HG02571 (cell line): ENCODE measurements at regions not wholly inside any gene's neighbourhood (a gene's known extent, or its start where the extent isn't known, plus 50 kb on each side); places are given as distances from the start of the nearest gene placed in this dataset.
"Not testable (repeated sequence)": the region's sequence is repeated elsewhere in the genome, so short reads cannot be mapped to it uniquely, and the experiment has no call there.

ENCODE experiments used
- ATAC-seq: cut with Tn5 transposase; IDR thresholded peaks from one replicate; pipeline ENCODE4 v1.9.1; 2021; ENCODE audit warnings: mild to moderate bottlenecking, moderate library complexity; ENCODE audit not compliant: unreplicated experiment

GRCh38 chr22:46039535-46039934, 62.6 kb upstream of the WNT7B start:
- no peak for ATAC-seq

GRCh38 chr22:46040471-46041465, 63.8 kb upstream of the WNT7B start:
- no peak for ATAC-seq

- ATAC-seq = no peak
Observed at GRCh38 chr22:46041642-46042041, 64.7 kb upstream of the WNT7B start.

GRCh38 chr22:46042786-46043185, 65.8 kb upstream of the WNT7B start:
- no peak for ATAC-seq

- ATAC-seq = no peak
Observed at GRCh38 chr22:46043339-46043738, 66.4 kb upstream of the WNT7B start.

- no peak for ATAC-seq
Observed at GRCh38 chr22:46043816-46044620, 67.1 kb upstream of the WNT7B start.

GRCh38 chr22:46044621-46045458, 67.9 kb upstream of the WNT7B start:
- no peak for ATAC-seq

- no peak for ATAC-seq
Observed at GRCh38 chr22:46045459-46046298, 68.7 kb upstream of the WNT7B start.

GRCh38 chr22:46046299-46046685, 69.3 kb upstream of the WNT7B start:
- no peak for ATAC-seq

GRCh38 chr22:46047226-46047625, 70.3 kb upstream of the WNT7B start:
- no peak for ATAC-seq

- ATAC-seq = no peak
Observed at GRCh38 chr22:46047841-46048595, 71.1 kb upstream of the WNT7B start.

GRCh38 chr22:46048661-46049060, 71.7 kb upstream of the WNT7B start:
- ATAC-seq = not testable (repeated sequence)

GRCh38 chr22:46049726-46050450, 72.9 kb upstream of the WNT7B start:
- ATAC-seq = no peak

GRCh38 chr22:46050451-46050845, 73.5 kb upstream of the WNT7B start:
- no peak for ATAC-seq

- no peak for ATAC-seq
Observed at GRCh38 chr22:46050916-46051614, 74.1 kb upstream of the WNT7B start.

- ATAC-seq = no peak
Observed at GRCh38 chr22:46051646-46052045, 74.7 kb upstream of the WNT7B start.

GRCh38 chr22:46052331-46052771, 75.4 kb upstream of the WNT7B start:
- ATAC-seq = no peak
